ENCODE measurements at regions not wholly inside any gene's neighbourhood (a gene's known extent, or its start where the extent isn't known, plus 50 kb on each side); places are given as distances from the start of the nearest gene placed in this dataset.
A peak's percentile ranks its signal among the peaks of the same experiment; 100 is the strongest.

- H3K4me3 ChIP-seq (ENCODE audit: low read depth, low read length): no peak overlapping the region
- DNase-seq (ENCODE audit: low read depth): peak; percentile 12
- TF ChIP-seq CTCF (conservative IDR thresholded peaks at IDR 0.05; ENCODE audit: low read depth, low read length): no peak
These were observed 66.8 kb upstream of the UBE2E1 start for GRCh38 chr3:23738944-23739343.

- H3K4me3 ChIP-seq (ENCODE audit: low read depth, low read length): no peak overlapping the region
- no peak for TF ChIP-seq CTCF (conservative IDR thresholded peaks at IDR 0.05; ENCODE audit: low read depth, low read length)
- DNase-seq (ENCODE audit: low read depth): peak; percentile 76
These were observed 66.2 kb upstream of the UBE2E1 start for GRCh38 chr3:23739536-23739935.

GRCh38 chr3:23740517-23740965 is 65.2 kb upstream of the UBE2E1 start:
- TF ChIP-seq CTCF (conservative IDR thresholded peaks at IDR 0.05; ENCODE audit: low read depth, low read length): no peak
- peak; percentile 26 for DNase-seq (ENCODE audit: low read depth)
- H3K4me3 ChIP-seq (ENCODE audit: low read depth, low read length): no peak overlapping the region

- H3K4me3 ChIP-seq (ENCODE audit: low read depth, low read length): no peak overlapping the region
- no peak for TF ChIP-seq CTCF (conservative IDR thresholded peaks at IDR 0.05; ENCODE audit: low read depth, low read length)
- DNase-seq (ENCODE audit: low read depth): no peak
These were observed 64.6 kb upstream of the UBE2E1 start for GRCh38 chr3:23741036-23741706.

GRCh38 chr3:23743141-23743784 is 62.5 kb upstream of the UBE2E1 start:
- no peak for TF ChIP-seq CTCF (conservative IDR thresholded peaks at IDR 0.05; ENCODE audit: low read depth, low read length)
- DNase-seq (ENCODE audit: low read depth): peak; percentile 8
- H3K4me3 ChIP-seq (ENCODE audit: low read depth, low read length): no peak overlapping the region

- no peak for DNase-seq (ENCODE audit: low read depth)
- no peak for TF ChIP-seq CTCF (conservative IDR thresholded peaks at IDR 0.05; ENCODE audit: low read depth, low read length)
- H3K4me3 ChIP-seq (ENCODE audit: low read depth, low read length): no peak overlapping the region
These were observed 59.3 kb upstream of the UBE2E1 start for GRCh38 chr3:23746441-23746840.

- TF ChIP-seq CTCF (conservative IDR thresholded peaks at IDR 0.05; ENCODE audit: low read depth, low read length): no peak
- no peak overlapping the region for H3K4me3 ChIP-seq (ENCODE audit: low read depth, low read length)
- no peak for DNase-seq (ENCODE audit: low read depth)
These were observed 57.9 kb upstream of the UBE2E1 start for GRCh38 chr3:23747841-23748240.
